ENCODE measurements at regions not wholly inside any gene's neighbourhood (a gene's known extent, or its start where the extent isn't known, plus 50 kb on each side); places are given as distances from the start of the nearest gene placed in this dataset.

GRCh38 chr12:118851891-118852290, 129.4 kb upstream of the SRRM4 start:
- TF ChIP-seq YY1 (IDR thresholded peaks at IDR 0.05; ENCODE audit: borderline replicate concordance in 1 of 3, control insufficient read depth in 1 of 3, extremely low read depth in 1 of 3, insufficient read depth in 3 of 3, insufficient read length in 1 of 3, insufficient replicate concordance in 2 of 3, low read depth in 1 of 3, low read length in 2 of 3), result no peak
- no peak for TF ChIP-seq TRIM25 (IDR thresholded peaks at IDR 0.05; ENCODE audit: borderline replicate concordance)
- no peak for TF ChIP-seq CTCF (IDR thresholded peaks at IDR 0.05 in 2 of 3, conservative IDR thresholded peaks at IDR 0.05 in 1 of 3; ENCODE audit: insufficient read depth in 2 of 3, low read depth in 1 of 3, low read length in 3 of 3)
- TF ChIP-seq RB1 (IDR thresholded peaks at IDR 0.05; ENCODE audit: low read depth), result no peak
